SW 1271 (cell line): ENCODE measurements at regions not wholly inside any gene's neighbourhood (a gene's known extent, or its start where the extent isn't known, plus 50 kb on each side); places are given as distances from the start of the nearest gene placed in this dataset.

Experiments
- DNase-seq, 2 experiments: peaks; one replicate each; lab custom pipeline; 2025; lab: John Stamatoyannopoulos, UW

DNA sequence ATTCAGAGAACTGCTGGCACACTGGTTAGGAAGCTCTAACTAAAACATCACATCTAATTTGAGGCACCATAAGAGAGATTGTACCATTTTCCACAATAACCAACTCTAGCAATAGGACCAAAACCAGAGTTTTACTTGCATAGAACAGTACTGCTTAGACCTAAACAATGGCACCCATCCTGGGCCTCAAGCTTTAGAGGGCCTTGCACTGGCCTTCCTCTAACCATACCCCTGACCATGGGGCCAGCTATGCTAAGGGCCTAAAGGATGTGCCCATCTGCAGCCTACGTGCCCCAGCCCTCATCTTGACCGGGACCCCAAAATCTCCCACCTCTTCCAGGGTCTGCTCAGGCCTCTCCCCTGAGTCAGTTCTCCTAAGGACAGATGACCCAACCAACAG lies 74.4 kb upstream of the ARHGAP32 start:
- no peak for DNase-seq

DNA sequence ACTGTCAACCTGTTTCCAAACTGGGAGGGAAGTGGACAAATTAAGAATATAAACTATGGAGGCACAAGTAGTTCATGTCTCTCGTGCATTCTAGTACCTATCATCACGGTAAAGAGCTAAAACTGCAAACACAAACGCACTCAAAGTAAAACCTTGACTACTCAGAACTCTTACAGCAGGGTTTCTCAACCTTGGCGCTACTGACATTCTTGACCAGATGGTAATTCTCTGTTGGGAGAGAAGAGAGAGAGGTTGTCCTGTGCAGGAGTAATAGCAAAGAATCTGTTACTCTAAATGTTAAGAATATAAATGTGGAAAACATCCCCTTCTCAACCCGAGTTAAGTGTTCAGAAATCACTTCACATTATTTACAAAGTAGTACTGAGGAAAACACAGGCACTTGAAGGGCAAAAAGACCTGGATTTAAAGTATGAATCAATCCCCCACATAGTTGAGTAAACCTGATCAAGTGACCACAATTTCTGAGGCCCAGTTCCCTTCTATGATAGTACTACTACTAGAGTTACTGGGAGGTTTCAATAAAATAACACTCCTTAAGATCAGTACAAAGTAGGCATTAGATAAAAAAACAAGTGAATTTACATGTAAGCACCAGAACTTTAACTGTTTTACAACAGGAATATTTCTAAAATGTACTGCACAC lies 73.1 kb upstream of the ARHGAP32 start:
- no peak for DNase-seq

DNA sequence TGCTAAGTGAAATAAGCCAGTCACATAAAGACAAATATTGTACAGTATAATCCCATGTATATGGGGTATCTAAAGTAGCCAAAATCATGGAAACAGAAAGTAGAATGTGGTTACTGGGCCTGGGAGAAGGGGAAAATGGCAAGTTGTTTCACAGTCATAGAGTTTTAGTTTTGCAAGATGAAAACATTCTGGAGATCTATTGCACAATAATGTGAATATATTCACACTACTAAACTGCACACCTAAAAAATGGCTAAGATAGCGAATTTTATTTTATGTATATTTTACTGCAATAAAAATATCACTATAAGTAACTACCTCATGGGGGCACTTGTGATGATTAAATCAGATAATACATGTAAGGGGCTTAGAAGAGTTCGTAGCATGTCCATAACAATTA lies 72.0 kb upstream of the ARHGAP32 start:
- DNase-seq = no peak

- no peak for DNase-seq
These were observed 68.6 kb upstream of the ARHGAP32 start for GRCh38 chr11:129260750-129261149.

- no peak for DNase-seq
These were observed 67.8 kb upstream of the ARHGAP32 start for GRCh38 chr11:129259931-129260348.

DNA sequence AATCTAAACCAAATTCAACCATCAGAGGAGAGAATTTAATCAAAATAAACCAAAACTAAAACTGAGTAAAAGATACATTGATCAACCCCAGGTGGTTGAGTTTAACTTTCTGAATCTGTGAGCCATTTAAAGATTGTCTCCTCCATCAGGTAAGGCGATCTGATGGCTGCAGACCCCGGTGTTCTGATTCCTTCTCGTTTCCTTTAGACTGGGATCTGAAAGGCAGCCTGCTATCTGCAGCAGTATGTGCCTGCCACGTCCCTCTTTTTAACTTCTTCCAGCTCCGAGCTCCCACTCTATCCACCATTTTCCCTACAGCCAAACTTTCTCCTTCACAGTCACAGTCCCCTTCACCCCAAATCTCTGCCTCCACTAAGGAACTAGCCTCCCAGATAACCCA lies 66.1 kb upstream of the ARHGAP32 start:
- no peak for DNase-seq

- no peak for DNase-seq
These were observed 65.4 kb upstream of the ARHGAP32 start for GRCh38 chr11:129257512-129257911.

- no peak for DNase-seq
These were observed 60.5 kb upstream of the ARHGAP32 start for GRCh38 chr11:129252621-129253020.

GRCh38 chr11:129251067-129251466 lies 58.9 kb upstream of the ARHGAP32 start:
- no peak for DNase-seq

DNA sequence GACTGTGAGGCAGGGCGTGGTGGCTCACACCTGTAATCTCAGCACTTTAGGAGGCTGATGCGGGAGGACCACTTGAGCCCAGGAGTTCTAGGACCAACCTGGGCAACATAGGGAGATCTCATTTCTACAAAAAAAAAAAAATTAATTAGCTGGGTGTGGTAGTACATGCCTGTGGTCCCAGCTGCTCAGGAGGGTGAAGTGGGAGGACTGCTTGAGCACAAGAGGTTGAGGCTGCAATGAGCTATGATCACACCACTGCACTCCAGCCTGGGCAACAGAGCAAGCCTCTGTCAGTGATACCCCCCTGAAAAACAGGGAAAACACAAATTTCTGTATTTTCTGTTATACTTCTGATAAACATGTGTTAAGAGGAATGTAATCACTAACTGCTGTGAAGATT lies 57.8 kb upstream of the ARHGAP32 start:
- no peak for DNase-seq

DNA sequence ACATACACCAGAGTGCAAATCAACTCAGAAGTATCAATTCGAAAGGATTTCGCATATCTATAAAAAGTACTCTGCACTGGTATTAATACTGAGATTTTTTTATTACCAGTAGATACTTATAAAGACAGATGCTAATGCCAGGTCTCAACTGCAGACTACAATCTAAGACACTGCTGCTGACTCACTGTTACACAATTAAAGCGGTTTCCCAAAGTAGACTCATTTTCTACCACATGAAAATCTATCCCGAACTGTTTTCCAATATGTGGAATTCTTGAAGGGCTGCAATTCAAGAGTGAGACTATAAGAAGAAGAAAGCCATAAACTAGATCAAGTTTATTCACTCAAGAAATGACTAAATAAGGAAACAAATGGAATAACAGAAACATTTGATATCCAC lies 57.2 kb upstream of the ARHGAP32 start:
- no peak for DNase-seq

DNA sequence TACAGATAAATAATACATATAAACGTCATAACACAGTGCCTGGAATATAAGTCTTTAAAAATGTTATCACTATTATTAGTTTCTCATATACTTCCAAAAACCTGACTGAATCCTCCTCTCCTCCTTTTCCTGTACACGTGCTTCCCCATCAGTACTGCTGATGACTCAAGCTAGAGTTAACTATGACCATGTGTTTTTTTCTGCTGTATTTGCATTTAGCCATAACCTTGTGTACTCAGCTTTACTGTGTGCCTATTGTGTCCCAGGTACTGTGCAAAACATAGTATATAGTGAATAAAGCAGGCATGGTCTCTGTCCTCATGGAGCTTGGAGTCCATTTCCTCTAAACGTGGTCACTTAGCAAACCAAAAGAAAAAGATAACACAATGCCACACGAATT lies 56.5 kb upstream of the ARHGAP32 start:
- no peak for DNase-seq

DNA sequence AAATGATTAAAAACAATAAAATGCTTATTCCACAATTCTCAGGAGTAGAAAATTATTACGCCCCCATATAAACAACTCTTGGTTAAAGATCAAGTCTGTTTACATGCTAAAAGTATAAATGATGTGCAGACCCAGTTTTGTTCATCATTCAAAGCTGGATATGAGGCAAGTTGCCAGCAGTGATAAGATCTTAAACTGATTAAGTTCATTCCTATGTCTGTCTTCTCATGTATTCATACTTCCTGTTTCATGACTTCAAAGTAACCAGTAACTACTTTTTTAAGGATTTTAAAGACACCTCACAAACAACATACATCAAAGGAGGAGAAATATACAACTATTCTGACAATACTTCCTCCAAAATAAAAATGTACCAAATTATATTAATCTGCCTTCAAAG lies 55.0 kb upstream of the ARHGAP32 start:
- peak in 1 of 2 experiments; percentile 12 for DNase-seq

GRCh38 chr11:129242855-129243254 lies 50.7 kb upstream of the ARHGAP32 start:
- no peak for DNase-seq
